Suppressor macrophage treated with lipopolysaccharide for 1 hour (primary cell): ENCODE measurements at regions not wholly inside any gene's neighbourhood (a gene's known extent, or its start where the extent isn't known, plus 50 kb on each side); places are given as distances from the start of the nearest gene placed in this dataset.

Source experiments
- DNase-seq, 3 donors: peaks; one replicate each; pipeline ENCODE4 v3.0.0-alpha.2; 2020 to 2022

DNA sequence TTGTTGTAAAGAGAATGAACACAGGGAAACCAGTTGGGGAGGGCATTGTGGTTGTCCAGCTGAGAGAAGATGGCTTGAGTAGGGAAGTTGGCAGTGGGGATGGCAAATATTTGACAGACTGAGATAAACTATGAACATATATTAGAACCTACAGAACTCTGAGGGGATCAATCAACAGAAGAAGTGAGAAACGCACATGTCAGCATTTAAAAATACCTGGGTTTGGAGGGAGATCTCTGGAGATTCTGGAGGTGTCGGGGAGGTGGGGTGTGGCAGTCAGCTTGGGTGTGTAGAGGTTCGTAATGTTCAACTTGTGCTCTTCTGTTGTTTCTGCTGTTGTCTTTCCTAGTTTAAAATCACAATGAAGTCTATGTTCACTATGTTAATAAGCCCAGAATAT, 517.8 kb downstream of the AACS start:
- no peak for DNase-seq

DNA sequence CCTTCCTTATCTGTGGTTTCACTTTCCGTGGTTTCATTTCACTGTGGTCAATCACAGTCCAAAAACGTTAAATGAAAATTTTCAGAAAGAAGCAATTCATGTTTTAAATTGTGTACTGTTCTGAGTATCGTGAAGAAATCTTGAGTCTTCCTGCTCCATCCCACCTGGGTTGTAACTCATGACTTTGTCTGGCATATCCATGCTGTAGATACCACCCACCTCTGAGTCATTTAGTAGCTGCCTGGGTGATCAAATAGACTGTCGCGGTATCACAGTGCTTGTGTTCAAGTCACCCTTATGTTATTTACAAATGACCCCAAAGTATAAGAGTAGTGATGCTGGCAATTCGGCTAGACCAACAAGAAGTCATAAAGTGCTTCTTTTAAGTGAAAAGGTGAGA, 521.2 kb downstream of the AACS start:
- DNase-seq = no peak

DNA sequence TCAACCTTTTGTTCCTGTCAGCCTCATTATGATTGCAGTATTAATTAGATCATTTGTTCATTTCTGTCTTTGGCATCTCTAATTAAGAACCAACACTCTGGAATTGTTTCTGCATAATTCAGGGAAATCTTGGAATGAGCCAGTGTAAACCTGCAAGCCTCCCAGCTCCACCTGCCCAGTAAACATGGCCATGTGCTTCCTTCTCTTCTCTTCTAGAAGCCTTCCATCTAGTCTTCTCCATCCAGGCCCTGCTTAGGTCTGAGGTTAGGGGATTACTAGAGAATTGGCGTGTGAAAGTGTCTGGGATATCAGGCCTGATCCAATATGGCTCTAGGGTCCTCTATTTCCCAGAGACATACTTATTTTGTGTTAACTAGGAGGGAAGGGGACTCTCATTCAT, 528.0 kb downstream of the AACS start:
- DNase-seq = no peak

DNA sequence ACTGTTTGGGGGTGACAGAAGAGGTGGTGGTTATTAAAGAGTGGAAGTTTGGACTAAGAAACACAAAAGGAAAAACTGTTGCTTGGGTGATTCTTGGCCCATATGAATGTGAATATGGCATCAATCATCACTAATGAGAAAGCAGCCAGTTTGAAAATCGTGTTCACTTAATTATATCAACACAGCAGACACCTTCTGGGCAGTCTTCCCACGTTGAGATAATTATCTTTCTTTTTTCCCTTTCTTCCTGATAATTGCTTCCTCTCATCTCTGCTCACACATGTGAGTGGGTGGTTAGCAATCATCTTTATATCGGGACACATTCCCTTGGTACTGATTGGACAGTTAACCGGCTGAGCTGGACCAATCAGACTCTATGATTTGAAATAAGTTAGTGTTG, 539.7 kb downstream of the AACS start:
- DNase-seq = no peak

DNA sequence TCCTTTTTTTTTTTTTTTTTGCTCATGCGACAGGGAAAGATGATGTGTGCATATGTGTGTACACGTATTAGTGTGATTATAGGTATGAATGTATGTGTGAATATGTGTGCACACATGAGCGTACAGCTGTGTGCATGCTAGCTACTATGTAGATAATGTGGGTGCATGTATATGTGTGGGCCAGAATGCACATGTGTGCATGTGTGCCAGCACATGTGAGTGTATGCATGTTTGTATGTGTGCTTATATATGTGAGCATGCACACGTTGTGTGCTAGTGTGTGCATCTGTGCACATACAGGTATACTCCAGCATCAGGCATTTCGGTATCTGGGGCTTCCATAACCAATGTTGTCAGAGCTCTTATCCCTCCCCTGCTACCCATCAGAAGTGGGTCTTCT, 541.1 kb downstream of the AACS start:
- no peak for DNase-seq

DNA sequence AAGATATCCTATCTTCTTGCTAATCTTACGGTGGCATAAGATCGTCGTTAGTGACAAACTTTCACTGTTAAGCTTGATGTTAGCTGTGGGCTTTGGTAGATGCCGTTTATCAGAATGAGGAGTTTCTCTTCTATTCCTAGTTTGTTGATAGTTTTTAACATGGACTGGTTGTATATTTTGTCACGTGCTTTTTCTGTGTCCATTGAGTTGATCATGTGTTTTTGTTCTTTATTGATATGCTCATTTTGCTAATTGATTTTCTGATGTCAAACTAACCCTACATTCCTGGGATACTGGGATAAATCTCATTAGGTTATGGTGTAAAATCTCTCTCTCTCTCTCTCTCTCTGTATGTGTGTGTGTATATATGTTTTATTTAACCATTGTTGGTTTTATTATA, 545.1 kb downstream of the AACS start:
- no peak for DNase-seq

DNA sequence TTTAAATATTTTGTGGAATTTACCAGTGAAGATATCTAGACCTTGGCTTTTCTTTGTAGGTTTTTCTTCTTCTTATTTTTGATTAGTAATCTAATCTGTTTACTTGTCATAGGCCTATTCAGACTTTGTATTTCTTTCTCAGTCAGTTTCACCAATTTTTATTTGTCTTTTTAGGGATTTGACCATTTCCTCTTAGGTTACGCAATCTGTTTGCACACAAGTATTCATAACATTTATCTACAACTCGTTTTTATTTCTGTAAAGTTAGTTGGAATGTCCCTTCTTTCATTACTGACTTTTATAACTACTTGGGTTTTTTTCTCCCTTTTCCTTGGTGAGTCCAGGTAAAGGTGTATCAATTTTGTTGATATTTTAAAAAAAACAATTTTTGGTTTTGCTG, 545.7 kb downstream of the AACS start:
- no peak for DNase-seq

DNA sequence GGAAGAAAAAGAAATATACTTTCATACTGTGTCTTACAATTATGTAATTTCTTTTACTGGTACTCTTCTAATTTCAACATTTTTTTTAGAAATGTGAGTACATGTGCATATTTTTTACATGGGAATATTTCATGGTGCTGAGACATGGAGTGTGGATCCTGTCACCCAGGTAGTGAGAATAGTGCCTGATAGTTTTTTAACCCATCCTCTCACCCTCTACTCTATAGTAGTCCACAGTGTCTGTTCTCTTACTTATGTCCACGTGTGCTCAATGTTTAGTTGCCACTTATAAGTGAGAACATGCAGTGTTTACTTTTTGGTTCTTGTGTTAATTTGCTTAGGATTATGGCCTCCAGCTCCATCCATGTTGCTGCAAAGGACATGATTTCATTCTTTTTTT, 548.8 kb downstream of the AACS start:
- DNase-seq = no peak

DNA sequence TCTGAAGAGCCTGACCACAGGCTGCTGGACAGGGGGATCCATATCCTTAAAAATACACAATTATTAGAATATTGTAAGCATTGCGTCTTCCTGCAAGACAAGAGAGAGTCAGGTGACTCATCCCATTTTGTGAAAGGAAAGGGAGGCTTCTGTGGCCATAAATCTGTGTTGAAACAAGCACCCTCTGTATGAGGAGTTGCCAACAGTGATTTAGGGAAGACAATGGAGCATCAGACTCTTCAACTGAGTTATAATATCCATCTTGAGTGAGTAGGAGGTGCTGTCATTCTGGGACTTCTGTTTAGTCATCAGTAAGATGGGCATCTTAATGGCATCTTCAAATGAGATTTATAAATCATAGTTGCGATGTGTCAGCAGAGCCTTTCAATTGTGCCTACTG, 554.5 kb downstream of the AACS start:
- no peak for DNase-seq

DNA sequence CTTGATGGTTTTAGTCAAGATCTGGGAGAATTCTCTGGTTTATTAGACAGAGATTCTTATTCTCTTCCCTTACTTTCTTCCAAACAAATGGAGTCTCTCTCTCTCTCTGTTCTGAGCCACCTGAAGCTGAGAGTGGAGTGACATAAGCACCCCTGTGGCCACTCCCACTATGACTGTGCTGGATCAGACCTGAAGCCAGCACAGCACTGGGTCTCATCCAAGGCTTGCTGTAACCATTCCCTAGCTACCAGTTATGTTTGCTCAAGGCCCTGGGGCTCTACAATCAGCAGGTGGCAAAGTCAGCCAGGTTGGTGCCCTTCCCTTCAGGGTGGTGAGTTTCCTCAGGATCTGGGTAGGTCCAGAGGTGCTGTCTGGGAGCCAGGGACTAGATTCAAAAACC, 568.5 kb downstream of the AACS start:
- DNase-seq = no peak

DNA sequence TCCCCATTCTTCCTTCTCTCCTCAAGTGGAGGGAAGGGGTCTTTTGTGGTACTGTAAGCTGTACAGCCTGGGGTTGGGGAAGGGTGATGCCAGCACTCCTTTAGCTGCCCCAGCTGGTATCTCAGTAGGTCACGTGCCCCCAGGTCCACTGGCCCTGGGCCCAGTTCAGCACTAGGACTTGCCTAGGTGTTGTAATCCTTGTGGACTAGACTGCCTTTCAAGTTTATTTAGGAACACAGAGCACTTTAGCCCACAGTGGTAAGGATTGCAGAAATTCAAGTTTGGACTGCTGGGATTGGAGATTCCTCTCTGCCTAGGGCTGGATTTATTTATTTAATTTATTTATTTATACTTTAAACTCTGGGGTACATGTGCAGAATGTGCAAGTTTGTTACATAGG, 569.6 kb downstream of the AACS start:
- no peak for DNase-seq

DNA sequence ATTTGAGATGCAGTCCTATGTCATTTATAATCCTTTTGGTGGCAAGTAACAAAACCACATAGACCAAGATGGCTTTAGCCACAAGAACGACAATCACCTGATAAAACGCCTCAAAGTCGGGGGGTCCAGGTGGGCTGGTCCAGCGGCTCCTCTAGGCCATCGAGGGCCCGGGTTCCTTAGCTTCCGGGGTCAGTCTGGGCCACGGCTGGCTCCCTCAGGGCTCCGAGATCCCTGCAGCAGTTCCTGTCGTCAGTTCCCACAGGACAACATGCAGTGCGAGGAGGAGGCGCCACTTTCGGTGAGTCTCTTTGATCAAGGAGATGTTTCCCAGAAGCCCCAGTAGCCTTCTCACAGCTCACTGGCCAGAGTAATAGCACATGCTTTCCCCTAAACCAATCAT, 574.6 kb downstream of the AACS start:
- DNase-seq = peak in 1 of 3 donors; percentile 5

DNA sequence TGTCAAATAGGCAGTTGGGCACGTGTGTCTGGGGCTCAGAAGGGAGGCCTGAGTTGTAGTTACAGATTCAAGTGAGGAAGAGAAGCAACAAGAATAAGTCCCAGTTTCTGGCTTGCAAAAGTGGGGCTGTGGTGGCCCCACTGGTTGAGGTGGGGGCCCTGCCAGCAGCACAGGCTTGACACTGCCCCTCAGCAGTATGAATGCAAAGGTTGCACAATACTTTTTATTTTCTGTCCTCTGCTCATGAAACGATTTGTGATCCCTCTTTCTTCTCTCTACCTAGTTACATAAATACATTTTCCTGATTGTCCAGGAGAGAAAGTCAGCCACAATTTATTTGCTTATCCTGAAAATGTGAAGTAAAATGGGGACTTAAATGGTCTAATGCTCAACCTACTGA, 577.8 kb downstream of the AACS start:
- DNase-seq = no peak

DNA sequence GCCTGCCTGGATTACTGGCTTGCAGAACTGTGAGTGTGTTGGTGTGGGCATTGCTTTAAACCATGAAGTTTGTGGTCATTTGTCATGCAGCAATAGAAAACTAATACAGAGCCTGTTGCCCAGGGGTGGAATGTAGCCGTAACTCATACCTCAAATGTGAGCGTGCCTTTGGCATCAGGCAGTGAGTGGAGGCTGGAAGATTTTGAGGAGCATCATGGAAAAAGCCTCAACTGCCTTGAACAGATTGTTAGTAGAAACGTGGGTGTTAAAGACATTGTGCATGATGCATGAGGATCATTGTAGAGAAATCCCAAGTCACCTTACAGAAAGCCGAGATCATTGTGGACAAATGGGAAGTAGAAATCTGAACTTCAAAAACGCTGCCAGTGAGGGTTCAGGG, 580.5 kb downstream of the AACS start:
- DNase-seq = no peak

DNA sequence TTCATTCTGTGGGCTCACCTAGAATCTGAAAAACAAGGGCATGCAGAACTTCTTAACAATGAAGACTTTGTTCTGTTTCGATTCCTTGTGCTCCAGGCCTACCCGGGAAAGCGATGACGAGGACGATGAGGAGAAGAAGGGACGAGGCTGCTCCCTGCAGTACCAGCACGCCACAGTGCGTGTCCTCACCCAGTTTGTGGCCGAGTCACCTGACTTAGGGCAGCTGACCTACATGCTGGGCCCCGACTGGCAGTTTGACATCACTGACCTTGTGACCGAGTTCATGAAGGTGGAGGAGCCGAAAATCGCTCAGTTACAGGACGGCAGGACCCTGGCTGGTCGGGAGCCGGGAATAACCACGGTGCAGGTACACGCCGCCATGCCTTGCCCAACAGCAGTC, 585.4 kb downstream of the AACS start:
- DNase-seq = no peak

DNA sequence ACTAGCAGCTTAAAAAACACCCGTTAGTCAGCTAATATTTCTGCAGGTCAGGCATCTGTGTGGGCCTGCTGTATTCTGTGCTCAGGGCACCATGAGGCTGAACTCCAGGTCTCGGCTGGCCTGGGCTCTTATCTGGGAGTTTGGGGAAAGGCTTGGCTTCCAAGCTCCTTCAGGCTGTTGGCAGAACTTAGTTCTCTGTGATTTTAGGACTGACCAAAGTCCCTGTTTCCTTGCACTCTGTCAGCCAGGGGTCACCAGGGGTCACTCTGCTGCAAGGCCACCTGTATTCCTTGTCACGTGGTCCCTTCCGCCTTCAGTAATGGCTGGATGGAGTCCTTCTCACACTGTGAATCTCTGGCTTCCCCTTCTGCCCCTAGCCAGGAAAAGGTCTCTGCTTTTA, 586.4 kb downstream of the AACS start:
- no peak for DNase-seq

DNA sequence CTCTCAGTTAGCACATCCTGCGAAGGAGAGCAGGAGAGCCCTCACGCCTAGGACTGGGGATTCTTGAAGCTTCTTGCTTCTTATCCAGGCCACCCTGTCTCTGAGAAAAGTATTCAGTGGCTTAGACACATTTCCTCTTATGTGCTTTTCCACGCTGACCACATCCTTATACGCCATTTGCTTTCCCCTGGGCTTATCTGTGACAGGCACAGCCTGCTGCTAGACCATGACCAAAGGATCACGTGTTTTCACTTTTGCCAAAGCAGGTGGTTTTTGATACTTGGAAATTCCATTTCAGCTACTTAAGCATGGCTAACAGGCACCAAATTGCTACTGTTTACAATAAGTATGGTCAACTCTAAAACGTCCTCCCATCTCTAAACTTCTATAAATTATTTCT, 587.4 kb downstream of the AACS start:
- peak in 1 of 3 donors; percentile 17 for DNase-seq

DNA sequence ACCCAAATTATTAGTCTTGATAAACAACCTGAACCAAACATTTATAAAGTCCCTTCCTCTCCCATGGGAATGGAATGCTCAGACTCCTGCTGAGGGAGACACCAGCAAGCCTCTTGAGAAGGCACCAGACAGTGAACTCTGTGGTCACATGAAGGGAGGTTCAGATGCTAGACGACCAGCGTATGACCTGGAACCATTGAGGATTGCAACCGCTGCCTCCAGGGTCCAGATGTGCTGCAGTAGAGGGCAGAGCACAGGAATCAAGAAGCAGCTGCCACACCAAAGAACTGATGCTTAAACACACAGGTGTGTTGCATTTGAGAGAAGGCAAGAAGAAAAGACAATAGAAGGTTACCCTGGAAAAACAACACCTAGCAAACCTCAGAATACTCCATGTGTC, 592.4 kb downstream of the AACS start:
- DNase-seq = no peak

DNA sequence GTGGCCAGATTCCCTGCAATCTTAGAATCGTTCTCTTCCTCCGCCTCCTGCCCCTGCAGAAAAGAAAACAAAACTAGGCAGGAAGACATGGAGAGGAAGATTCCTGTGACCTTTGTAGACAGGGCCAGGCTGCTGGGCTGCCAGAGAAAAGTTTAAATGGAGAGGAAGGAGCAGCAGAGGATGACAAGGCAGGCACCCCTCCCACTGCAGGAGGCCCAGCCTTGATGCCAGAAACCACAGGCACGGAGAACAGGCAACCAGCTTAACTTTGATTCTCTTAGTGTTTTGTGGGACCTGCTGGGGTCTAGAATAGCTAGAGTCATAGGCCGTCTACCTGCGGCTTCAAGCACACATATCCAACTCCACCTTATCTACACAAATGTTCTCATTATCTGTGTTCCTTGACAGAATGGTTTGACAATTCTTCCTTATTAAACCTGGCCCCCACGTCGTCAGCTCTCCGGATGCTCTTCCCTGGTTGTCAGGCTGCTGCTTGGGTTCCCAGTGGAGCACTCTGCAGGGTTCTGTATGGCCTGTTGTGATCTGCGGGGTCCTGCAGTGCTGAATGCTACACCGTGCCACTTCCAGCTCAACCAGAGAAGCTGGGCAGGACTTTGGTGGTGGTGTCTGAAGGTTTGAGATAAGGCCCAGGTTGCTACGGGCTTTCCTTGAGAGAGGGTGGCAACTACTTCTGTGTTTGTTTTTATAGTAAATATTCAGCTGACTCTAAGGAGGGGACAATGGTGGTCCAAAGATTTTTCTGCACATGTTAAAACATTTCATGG, 609.5 kb downstream of the AACS start:
- no peak for DNase-seq

DNA sequence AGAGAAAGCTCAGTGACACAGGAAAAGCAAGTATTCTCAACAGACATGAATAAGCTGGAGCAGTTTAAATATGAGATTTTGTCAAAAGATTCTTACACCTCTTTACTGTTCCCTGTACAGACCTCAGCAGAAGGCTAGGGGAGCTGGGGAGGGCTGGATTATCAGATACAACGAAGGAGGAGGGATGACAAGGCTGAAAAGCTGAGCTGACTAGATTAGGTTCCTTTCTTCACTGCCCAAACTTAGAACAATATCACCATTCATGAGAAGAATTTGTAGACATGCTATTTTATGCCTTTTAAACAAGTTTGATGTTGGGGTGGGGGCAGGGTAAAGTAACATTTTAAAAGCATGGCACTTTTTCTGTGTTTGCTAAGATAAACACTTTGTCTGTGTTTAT, 611.1 kb downstream of the AACS start:
- DNase-seq = no peak

DNA sequence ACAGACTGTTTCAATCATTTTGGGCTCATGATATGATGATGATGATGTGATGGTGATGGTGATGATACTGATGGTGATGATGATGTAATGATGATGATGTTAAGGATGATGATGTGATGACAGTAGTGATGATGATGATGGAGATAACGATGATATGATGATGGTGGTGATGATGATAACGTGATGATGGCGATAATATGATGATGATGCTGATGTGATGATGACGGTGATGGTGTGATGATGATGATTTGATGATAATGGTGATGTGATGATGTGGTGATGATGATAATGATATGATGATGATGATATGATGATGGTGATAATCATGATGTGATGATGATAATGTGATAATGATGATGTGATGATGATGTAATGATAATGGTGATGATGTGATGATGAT, 612.6 kb downstream of the AACS start:
- no peak for DNase-seq

DNA sequence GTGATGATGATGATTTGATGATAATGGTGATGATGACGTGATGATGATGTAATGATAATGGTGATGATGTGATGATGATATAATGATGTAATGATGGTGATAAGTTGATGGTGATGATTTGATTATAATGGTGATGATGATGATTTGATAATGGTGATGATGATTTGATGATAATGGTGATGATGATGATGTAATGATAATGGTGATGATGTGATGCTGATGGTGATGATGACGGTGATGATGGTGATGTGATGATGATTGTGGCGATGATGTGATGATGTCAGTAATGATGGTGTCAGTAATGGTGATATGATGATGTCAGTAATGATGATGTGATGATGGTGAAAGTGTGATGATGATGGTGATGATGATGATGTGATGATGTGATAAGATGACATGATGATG, 613.4 kb downstream of the AACS start:
- DNase-seq = no peak

DNA sequence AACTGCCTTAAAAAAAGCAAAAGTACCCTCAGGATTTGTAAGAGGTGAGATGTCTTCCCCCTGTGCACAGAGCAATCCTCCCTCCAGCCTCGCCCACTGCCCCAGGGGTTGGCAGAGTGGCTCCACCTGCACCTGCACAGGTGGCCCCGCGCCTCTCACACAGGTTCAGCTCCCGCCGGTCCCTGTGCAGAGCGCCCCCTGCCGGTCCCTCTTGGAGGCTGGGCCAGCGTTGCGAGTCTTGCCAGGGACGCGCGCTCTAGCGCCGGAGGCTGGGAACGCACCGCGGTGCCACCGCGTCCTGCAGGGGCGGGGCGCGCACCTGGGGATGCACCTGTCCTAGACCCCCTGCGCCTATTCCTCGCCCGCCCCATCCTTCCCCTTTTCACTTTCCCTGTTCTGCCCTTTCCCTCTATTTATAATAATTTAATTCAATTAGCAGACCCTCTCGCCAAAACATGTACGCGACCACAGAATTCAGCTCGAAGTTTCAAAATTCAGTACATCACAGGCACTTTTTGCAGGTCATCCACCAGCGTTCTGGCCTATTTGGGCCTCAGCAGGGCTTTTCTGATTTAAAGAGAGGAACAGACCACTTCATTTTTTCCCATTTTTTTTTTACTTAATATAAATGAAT, 618.6 kb downstream of the AACS start:
- peak in 1 of 3 donors; percentile 28 for DNase-seq

DNA sequence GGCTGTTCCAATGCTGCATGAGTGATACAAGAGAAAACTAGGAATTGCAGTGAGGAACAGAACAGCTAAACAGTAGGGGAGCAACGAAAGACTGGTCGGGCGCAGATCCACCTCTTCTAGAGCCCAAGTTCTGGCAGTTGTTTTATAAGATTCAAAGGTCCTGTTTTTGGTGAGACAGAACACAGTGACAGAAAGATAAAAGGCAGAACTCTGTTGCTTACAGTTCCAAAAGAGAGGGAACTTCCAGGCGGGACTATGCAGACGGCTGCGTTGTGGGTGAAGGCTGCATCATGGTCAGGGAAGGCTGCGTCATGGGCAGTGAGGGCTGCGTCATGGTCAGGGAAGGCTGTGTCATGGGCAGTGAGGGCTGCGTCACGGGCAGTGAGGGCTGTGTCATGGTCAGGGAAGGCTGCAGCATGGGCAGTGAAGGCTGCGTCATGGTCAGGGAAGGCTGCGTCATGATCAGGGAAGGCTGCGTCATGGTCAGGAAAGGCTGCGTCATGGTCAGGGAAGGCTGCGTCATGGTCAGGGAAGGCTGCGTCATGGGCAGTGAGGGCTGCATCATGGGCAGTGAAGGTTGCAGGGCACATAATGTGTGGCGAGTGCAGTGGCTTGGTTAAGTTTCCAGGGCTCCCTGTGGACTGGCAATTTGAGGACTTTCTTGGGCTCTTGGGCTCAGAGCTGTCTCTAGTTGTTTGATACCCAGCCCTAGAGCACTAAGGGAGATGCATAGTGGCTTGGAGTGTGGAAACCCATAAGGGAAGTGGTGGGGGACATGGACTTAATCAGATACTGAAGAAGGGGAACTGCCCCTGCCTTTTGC, 619.9 kb downstream of the AACS start:
- DNase-seq = no peak
